Activated CD4-positive, alpha-beta memory T cell treated with anti-CD3 and anti-CD28 coated beads for 36 hours (primary cell): ENCODE measurements at regions not wholly inside any gene's neighbourhood (a gene's known extent, or its start where the extent isn't known, plus 50 kb on each side); places are given as distances from the start of the nearest gene placed in this dataset.

Source experiments
- CTCF ChIA-PET: fragments of 350-600 bp; sonication (Branson Sonifier 250); formaldehyde crosslinking; loops from one replicate; lab custom pipeline; 2021; ENCODE audit warnings: antibody characterized with exemption, inconsistent platforms; lab: Charles Lee
- POLR2A ChIA-PET: fragments of 350-600 bp; sonication (Branson Sonifier 250); formaldehyde crosslinking; loops from one replicate; lab custom pipeline; 2021; ENCODE audit warnings: antibody characterized with exemption; lab: Charles Lee
- DNase-seq: peaks from one replicate; pipeline ENCODE4 v3.0.0-alpha.2; 2020
- H3K27ac Mint-ChIP-seq: one replicate; pipeline ENCODE4 v1.8.0; 2021; ENCODE audit warnings: mixed read lengths
- H3K27me3 Mint-ChIP-seq: one replicate; pipeline ENCODE4 v1.8.0; 2021; ENCODE audit warnings: mixed read lengths
- H3K36me3 Mint-ChIP-seq: one replicate; pipeline ENCODE4 v1.8.0; 2021; ENCODE audit warnings: mixed read lengths
- H3K4me1 Mint-ChIP-seq: one replicate; pipeline ENCODE4 v1.8.0; 2021; ENCODE audit warnings: low read depth, mixed read lengths
- H3K4me3 Mint-ChIP-seq: one replicate; pipeline ENCODE4 v1.8.0; 2021; ENCODE audit warnings: mild to moderate bottlenecking, mixed read lengths
- H3K9me3 Mint-ChIP-seq: one replicate; pipeline ENCODE4 v1.8.0; 2021; ENCODE audit warnings: mixed read lengths
- intact Hi-C: fragments of 100-400 bp; cut with micrococcal nuclease; formaldehyde crosslinking; loops from one replicate; pipeline ENCODE4 v1.15.1; 2023

DNA sequence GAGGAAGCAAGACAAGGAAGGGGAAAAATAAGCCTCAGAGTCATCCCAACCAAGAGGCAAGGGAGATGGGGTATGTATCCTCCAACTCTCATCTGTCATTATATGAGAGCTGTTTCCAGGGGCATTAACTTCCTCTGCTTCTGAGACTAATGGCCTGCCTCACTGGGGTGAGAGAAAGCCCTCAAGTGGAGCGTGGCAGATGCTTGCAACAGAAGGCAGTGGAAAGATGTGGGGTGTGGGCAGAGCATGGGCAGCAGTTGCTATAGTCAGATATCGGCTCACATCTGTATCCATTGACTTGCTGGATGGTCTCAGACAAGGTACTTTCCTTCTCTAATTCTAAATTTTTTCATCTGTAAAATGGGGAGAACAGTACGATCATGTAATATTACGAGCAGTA lies 81.7 kb upstream of the PLCL2 start:
- H3K4me1 Mint-ChIP-seq = peaks cover 17% of the 10 kb centered on the region
- no peaks in the 10 kb centered on the region for H3K36me3 Mint-ChIP-seq
- POLR2A ChIA-PET = interaction anchor here (1.5 kb wide), 1 partner anchor 8 kb away, joined by 4 read pairs; no protein-coding TSS in a partner anchor
- H3K9me3 Mint-ChIP-seq = no peaks in the 10 kb centered on the region
- intact Hi-C loops = no loop called here
- H3K27me3 Mint-ChIP-seq = no peaks in the 10 kb centered on the region
- CTCF ChIA-PET = no interaction called here
- H3K27ac Mint-ChIP-seq = no peak overlapping the region
- H3K4me3 Mint-ChIP-seq = no peak overlapping the region
- DNase-seq = no peak

DNA sequence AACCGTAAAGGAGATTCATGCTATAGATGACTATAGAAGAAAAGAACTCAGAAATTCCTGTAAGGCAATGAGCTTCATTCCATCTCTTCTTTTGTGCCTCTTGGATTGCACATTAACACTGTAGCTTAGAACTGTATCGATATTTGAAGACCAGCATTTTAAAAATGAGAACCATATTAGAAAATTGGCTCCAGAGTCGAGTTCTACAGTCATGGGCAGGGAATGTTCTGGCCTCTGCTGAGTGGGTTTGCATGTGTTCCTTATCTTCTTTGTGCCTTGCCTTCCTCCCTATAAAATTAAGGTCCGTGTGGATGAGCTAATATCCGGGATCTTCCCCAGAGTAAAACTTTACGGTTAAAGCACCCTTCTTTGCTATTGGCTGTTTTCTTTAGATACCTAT lies 77.4 kb upstream of the PLCL2 start:
- ChIA-PET CTCF (interaction anchor here (0.9 to 1.1 kb wide), 2 partner anchors 10 to 427 kb away, joined by 3 to 4 read pairs; no protein-coding TSS in a partner anchor), POLR2A (no interaction called here)
- Mint-ChIP-seq H3K27ac (no peak overlapping the region), H3K9me3 (no peaks in the 10 kb centered on the region), H3K4me3 (no peak overlapping the region), H3K4me1 (peaks cover 22% of the 10 kb centered on the region), H3K36me3 (no peaks in the 10 kb centered on the region), H3K27me3 (no peaks in the 10 kb centered on the region)
- intact Hi-C loops = no loop called here
- DNase-seq = no peak

DNA sequence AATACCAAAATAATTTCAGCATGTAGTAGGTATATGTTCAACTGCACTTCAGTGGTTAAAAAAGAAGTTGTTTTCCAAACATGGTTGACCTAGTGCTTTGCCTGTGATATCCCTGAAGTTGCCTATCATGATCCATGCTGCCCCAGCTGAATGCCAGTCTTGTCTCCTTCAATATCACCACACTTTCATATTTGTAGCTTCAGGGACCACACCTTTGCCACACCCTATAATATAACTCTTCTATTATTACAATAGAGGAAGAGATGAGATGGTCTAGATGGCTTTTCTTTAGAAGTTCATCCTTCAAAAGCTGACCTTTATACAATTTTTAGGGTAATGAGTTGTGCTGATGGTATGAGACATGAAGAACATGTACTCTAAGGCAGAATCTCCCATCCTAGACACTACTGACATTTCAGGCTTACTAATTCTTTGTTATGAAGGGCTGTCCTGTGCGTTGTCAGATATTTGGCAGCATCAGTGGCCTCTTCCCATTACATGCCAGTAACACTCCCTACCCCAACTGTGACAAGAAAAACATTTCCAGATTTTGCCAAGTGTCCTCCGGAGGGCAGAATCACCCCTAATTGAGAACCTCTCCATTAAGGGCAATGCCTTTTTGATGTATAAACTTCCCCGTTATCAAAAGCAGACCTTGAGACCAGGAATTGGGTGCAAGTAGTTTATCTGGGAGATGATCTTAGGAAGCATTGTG lies 76.2 kb upstream of the PLCL2 start:
- Mint-ChIP-seq H3K36me3 (no peaks in the 10 kb centered on the region), H3K4me3 (no peak overlapping the region), H3K9me3 (no peaks in the 10 kb centered on the region), H3K4me1 (peaks cover 23% of the 10 kb centered on the region), H3K27ac (no peak overlapping the region), H3K27me3 (no peaks in the 10 kb centered on the region)
- DNase-seq = no peak
- CTCF ChIA-PET = interaction anchor here (0.6 kb wide), 1 partner anchor 41 kb away, joined by 3 read pairs; no protein-coding TSS in a partner anchor
- POLR2A ChIA-PET = no interaction called here
- intact Hi-C loops = no loop called here

DNA sequence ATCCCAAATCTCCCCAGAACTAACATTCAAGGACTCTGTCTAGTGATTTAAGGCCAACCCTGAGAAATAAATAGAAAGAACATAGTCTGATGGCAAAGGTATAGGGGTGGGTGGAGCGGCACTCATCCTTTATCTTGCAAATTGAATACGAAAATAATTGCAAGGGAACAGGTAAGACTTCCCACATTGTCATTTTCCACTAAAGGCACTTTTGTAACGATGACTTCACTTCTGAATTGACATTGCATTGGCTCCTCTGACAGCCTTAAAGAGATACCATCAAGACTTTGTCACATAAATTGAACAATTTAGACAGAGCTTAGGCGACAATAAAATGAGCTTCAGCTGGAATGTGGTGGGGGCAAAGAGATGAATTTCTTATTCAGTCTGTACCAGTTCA lies 75.3 kb upstream of the PLCL2 start:
- DNase-seq = no peak
- Mint-ChIP-seq H3K4me3 (no peak overlapping the region), H3K27me3 (no peaks in the 10 kb centered on the region), H3K36me3 (no peaks in the 10 kb centered on the region), H3K27ac (no peak overlapping the region), H3K4me1 (peaks cover 23% of the 10 kb centered on the region), H3K9me3 (peaks cover 2% of the 10 kb centered on the region)
- CTCF ChIA-PET = interaction anchor here (1.0 kb wide), 1 partner anchor 18 kb away, joined by 3 read pairs; no protein-coding TSS in a partner anchor
- POLR2A ChIA-PET = no interaction called here
- intact Hi-C loops = no loop called here

DNA sequence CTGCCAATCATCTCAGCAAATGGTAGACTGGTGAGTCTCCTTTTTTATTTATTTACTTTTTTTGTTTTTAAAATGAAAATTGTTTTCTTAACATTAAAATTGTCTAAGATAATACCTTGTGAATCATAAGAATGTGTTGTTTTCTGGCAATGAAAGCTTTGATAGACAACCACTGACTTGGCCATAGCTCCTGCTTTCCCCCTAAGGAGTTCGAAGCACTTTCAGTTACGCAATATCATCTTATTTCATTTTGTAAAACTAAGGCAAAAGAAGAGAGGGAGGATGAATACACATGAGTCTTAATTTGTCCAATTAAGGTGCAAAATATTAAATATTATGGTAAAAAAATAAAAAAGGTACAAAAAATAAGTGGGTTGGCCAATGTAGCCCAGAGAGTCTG lies 74.8 kb upstream of the PLCL2 start:
- peaks cover 23% of the 10 kb centered on the region for H3K4me1 Mint-ChIP-seq
- ChIA-PET CTCF (interaction anchor here (1.0 kb wide), 1 partner anchor 17 kb away, joined by 3 read pairs; no protein-coding TSS in a partner anchor), POLR2A (no interaction called here)
- H3K27ac Mint-ChIP-seq = no peak overlapping the region
- H3K36me3 Mint-ChIP-seq = no peaks in the 10 kb centered on the region
- H3K4me3 Mint-ChIP-seq = no peak overlapping the region
- DNase-seq = no peak
- no peaks in the 10 kb centered on the region for H3K27me3 Mint-ChIP-seq
- H3K9me3 Mint-ChIP-seq = peaks cover 2% of the 10 kb centered on the region
- intact Hi-C loops = no loop called here

DNA sequence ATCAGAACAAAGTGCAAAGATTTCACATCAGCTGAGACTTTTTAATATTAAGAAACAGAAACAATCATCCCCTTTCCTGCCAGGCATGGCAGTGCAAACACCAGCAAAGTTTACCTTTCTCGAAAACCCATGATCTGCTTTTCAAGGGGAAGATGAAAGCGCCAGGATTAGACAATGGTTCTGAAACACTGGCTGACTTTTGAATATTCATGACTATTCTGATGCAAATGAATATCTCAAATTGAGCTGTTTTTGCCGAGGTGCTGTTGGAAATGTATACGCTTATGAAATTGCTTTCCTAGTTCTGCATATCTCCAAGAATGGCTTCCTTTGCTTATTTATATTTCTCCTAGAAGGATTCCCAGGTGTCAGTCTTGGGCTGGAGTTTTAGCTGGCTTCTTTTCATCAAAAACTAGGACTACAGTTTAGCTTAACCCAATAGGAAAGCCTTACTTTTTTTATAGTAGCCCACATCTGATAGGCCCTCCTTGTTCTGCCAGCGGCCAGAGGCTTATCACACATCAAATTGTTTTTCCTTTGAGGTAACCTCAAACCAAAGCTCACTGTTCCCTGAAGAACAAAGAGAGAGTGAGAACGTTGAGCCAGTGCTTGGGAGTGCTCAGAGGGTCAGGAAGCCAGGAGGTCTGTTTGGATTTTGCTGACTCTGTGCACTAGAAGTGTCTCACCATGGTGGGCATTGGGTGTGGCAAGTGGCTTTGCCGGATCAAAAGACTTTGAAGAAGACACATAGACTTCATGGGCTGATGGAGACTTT lies 74.0 kb upstream of the PLCL2 start:
- H3K4me1 Mint-ChIP-seq = peaks cover 23% of the 10 kb centered on the region
- intact Hi-C loops = no loop called here
- no peak overlapping the region for H3K4me3 Mint-ChIP-seq
- H3K27ac Mint-ChIP-seq = no peak overlapping the region
- DNase-seq = no peak
- H3K27me3 Mint-ChIP-seq = no peaks in the 10 kb centered on the region
- POLR2A ChIA-PET = interaction anchor here (0.9 kb wide), 1 partner anchor 8 kb away, joined by 4 read pairs; no protein-coding TSS in a partner anchor
- H3K36me3 Mint-ChIP-seq = no peaks in the 10 kb centered on the region
- CTCF ChIA-PET = no interaction called here
- H3K9me3 Mint-ChIP-seq = peaks cover 2% of the 10 kb centered on the region

DNA sequence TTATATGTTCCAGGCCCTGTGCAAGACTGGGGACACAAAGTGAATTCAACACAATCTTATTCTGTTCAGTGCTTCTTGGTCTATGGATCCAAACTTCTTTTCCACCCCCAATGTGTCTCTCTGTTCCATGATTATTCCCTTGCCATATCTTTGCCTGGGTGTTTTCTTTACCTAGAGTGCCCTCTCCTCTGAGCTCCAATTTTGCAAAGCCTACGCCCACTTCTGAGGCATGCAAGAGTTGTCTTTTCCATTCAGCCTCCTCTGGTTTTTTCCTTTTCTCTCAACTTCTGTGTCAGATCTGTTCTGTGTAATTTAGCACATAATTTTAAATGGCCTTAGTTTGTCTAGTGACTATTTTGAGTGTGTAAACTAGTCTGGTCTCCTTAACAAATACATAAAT lies 72.8 kb upstream of the PLCL2 start:
- H3K4me3 Mint-ChIP-seq = no peak overlapping the region
- intact Hi-C loops = no loop called here
- H3K9me3 Mint-ChIP-seq = peaks cover 2% of the 10 kb centered on the region
- DNase-seq = no peak
- POLR2A ChIA-PET = no interaction called here
- peaks cover 26% of the 10 kb centered on the region for H3K4me1 Mint-ChIP-seq
- CTCF ChIA-PET = no interaction called here
- H3K27ac Mint-ChIP-seq = no peak overlapping the region
- H3K36me3 Mint-ChIP-seq = no peaks in the 10 kb centered on the region
- H3K27me3 Mint-ChIP-seq = no peaks in the 10 kb centered on the region

DNA sequence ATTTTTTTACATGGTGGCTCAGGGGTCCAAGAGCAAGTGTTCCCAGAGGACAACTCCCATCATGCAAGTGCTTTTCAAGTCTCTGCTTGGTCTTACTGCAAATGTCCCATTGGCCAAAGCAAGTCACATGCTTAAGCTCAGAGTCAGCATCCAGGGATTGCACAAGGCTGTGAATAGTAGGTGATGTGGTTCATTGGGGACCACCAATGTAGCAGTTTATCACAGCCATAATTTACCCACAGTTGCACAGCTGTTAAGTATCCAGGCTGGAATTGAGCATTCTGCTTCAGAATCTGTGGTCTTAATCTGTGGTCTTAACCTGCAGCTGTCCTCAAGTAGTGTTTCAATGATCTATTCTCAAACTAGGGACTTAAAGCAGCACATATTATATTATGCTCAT lies 71.4 kb upstream of the PLCL2 start:
- Mint-ChIP-seq H3K9me3 (peaks cover 4% of the 10 kb centered on the region), H3K27ac (no peak overlapping the region), H3K36me3 (peaks cover 3% of the 10 kb centered on the region), H3K27me3 (no peaks in the 10 kb centered on the region), H3K4me3 (no peak overlapping the region), H3K4me1 (peaks cover 26% of the 10 kb centered on the region)
- ChIA-PET CTCF (no interaction called here), POLR2A (interaction anchor here (0.6 kb wide), 1 partner anchor 194 kb away, joined by 3 read pairs; no protein-coding TSS in a partner anchor)
- intact Hi-C loops = no loop called here
- DNase-seq = no peak

DNA sequence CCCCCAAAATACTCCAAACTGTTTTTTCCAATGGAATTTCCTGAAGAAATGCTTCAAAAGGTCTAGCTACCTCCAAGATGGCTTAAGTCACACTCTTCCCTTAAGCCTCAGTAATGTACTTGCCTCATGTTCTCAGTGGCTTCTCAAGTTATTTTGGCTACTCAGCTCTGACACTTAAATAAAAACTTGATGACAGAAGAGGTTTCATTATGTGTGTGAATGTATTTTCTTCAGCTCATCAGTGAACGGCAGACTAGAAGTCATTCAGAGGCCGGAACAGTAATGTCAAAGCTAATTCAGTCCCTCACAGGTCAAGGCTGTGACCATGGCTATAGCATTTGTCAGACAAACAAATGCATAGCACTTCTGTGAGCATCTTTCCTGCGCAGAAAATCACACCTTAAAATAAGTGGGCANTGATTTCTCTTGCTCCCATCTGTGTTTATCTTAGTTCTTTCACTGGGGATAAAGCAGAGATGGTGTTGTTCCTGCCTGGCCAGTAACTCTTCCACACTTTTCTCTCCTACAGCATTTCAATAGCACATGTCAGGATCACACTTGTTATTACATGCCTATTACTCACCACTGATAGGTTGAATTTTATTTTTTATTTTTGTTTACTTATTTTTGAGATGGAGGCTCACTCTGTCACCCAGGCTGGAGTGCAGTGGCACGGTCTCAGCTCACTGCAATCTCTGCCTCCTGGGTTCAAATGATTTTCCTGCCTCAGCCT lies 68.5 kb upstream of the PLCL2 start:
- peaks cover 5% of the 10 kb centered on the region for H3K36me3 Mint-ChIP-seq
- H3K4me3 Mint-ChIP-seq = no peak overlapping the region
- POLR2A ChIA-PET = no interaction called here

DNA sequence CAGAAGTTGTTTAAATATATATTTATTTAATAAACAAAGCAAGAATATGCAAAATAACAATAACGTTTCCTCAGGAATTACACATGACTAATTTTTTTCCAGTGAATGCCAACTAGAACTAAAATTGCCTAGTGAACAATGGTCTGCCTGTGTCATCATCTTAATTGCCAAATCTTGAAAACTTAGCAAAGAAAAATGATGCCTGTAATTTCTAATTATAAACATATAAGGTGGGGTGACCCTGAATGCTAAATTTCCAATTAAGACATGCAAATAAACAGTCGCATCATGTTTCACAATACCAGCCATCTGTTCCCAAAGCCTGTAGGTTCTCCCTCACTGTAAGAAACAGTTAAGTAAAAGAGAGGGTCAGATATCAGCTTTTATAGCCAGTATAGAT lies 67.6 kb upstream of the PLCL2 start:
- Mint-ChIP-seq H3K4me1 (peaks cover 15% of the 10 kb centered on the region), H3K9me3 (peaks cover 14% of the 10 kb centered on the region), H3K27ac (no peak overlapping the region), H3K36me3 (peaks cover 5% of the 10 kb centered on the region), H3K4me3 (no peak overlapping the region), H3K27me3 (no peaks in the 10 kb centered on the region)
- ChIA-PET POLR2A (no interaction called here), CTCF (no interaction called here)
- intact Hi-C loops = no loop called here
- DNase-seq = no peak

More for the DNA sequence above, 68.5 kb upstream of the PLCL2 start:
- Mint-ChIP-seq H3K9me3 (peaks cover 14% of the 10 kb centered on the region), H3K27ac (no peak overlapping the region), H3K4me1 (peaks cover 24% of the 10 kb centered on the region), H3K27me3 (no peaks in the 10 kb centered on the region)
- no peak for DNase-seq
- CTCF ChIA-PET = no interaction called here
- intact Hi-C loops = no loop called here

DNA sequence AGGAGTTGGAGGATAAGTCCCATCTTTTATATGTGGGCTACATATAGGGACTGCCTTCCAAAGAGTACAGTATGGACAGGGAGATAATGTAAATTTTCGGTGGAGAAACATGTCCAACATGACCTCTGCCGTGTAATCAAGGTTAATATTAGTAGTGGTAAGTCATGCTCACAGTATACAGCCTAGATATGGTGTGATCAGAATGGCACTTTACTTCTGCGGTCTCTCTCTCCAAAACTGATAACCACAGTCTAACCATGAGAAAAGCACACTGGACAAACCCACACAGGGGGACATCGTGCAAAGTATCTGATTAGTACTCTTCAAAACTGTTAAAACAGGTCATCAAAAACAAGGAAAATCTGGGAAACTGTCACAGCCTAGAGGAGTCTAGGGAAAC lies 66.6 kb upstream of the PLCL2 start:
- Mint-ChIP-seq H3K4me1 (peaks cover 14% of the 10 kb centered on the region), H3K9me3 (peaks cover 14% of the 10 kb centered on the region), H3K36me3 (peaks cover 5% of the 10 kb centered on the region), H3K4me3 (no peak overlapping the region), H3K27me3 (no peaks in the 10 kb centered on the region), H3K27ac (no peak overlapping the region)
- CTCF ChIA-PET = no interaction called here
- POLR2A ChIA-PET = no interaction called here
- intact Hi-C loops = no loop called here
- no peak for DNase-seq

DNA sequence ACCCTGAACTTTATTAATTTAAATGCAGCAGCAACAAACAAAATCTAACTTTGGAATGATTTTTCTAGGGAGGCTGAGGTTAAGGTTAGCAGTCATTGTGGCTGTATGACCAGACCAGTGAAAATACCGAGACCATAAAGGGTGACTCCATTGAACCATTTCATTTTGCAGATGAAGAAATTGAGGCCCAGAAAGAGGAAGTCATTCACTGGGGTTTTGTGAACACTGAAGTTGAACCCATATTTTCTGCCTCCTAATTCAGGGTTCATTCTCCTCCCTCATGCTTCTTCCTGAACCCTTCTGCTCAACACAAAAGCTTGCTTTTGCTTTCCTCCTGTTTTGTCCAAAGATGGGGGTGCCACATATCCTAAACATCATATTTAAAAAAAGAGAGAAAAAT lies 65.8 kb upstream of the PLCL2 start:
- Mint-ChIP-seq H3K9me3 (peaks cover 12% of the 10 kb centered on the region), H3K36me3 (peaks cover 5% of the 10 kb centered on the region), H3K4me3 (no peak overlapping the region), H3K27ac (no peak overlapping the region), H3K27me3 (no peaks in the 10 kb centered on the region), H3K4me1 (peaks cover 21% of the 10 kb centered on the region)
- POLR2A ChIA-PET = no interaction called here
- intact Hi-C loops = no loop called here
- DNase-seq = no peak
- CTCF ChIA-PET = no interaction called here
